ENCODE measurements at regions not wholly inside any gene's neighbourhood (a gene's known extent, or its start where the extent isn't known, plus 50 kb on each side); places are given as distances from the start of the nearest gene placed in this dataset.

- TF ChIP-seq GATA1 (IDR thresholded peaks at IDR 0.05; ENCODE audit: low read depth, low read length) (no peak), POLR2A (IDR thresholded peaks at IDR 0.05; ENCODE audit: low read length) (no peak)
- DNase-seq: no peak
Measured at GRCh38 chr19:5210556-5210955, 130.1 kb downstream of the PTPRS start.

- TF ChIP-seq GATA1 (IDR thresholded peaks at IDR 0.05; ENCODE audit: low read depth, low read length) (no peak), POLR2A (IDR thresholded peaks at IDR 0.05; ENCODE audit: low read length) (no peak)
- DNase-seq: no peak
Measured at GRCh38 chr19:5207806-5208205, 132.8 kb downstream of the PTPRS start.

- DNase-seq: no peak
- TF ChIP-seq POLR2A (IDR thresholded peaks at IDR 0.05; ENCODE audit: low read length): no peak
- no peak for TF ChIP-seq GATA1 (IDR thresholded peaks at IDR 0.05; ENCODE audit: low read depth, low read length)
Measured at GRCh38 chr19:5206751-5207075, 133.9 kb downstream of the PTPRS start.

- DNase-seq: no peak
- no peak for TF ChIP-seq POLR2A (IDR thresholded peaks at IDR 0.05; ENCODE audit: low read length)
- no peak for TF ChIP-seq GATA1 (IDR thresholded peaks at IDR 0.05; ENCODE audit: low read depth, low read length)
Measured at GRCh38 chr19:5205937-5206750, 134.5 kb downstream of the PTPRS start.

- DNase-seq: no peak
- TF ChIP-seq GATA1 (IDR thresholded peaks at IDR 0.05; ENCODE audit: low read depth, low read length): no peak
- no peak for TF ChIP-seq POLR2A (IDR thresholded peaks at IDR 0.05; ENCODE audit: low read length)
Measured at GRCh38 chr19:5205381-5205780, 135.2 kb downstream of the PTPRS start.

- TF ChIP-seq GATA1 (IDR thresholded peaks at IDR 0.05; ENCODE audit: low read depth, low read length) (no peak), POLR2A (IDR thresholded peaks at IDR 0.05; ENCODE audit: low read length) (no peak)
- DNase-seq: no peak
Measured at GRCh38 chr19:5204212-5204611, 136.4 kb downstream of the PTPRS start.
